IMR-90 (cell line): ENCODE measurements at regions not wholly inside any gene's neighbourhood (a gene's known extent, or its start where the extent isn't known, plus 50 kb on each side); places are given as distances from the start of the nearest gene placed in this dataset.
A peak's percentile ranks its signal among the peaks of the same experiment; 100 is the strongest.

ENCODE experiments used
- ATAC-seq: fragments of 200-7000 bp; cut with Tn5 transposase; 2 replicates; pipeline ENCODE4 v1.9.1; 2020; ENCODE audit warnings: low read depth, mild to moderate bottlenecking, moderate library complexity
- BruUV-seq: library from RNA; stranded (reverse); fragments of 400-500 nt; replicated peaks from 2 replicates; lab custom pipeline; 2021; lab: Mats Ljungman, UMichigan
- CTCF ChIA-PET: fragments of 300-600 bp; formaldehyde crosslinking; extraction: SDS; loops from one replicate; lab custom pipeline; 2021; ENCODE audit warnings: antibody characterized with exemption; lab: Yijun Ruan, JAX
- POLR2A ChIA-PET: fragments of 300-600 bp; sonication (Branson Sonifier 250); formaldehyde crosslinking; loops from one replicate; lab custom pipeline; 2022; ENCODE audit warnings: antibody characterized with exemption; ENCODE audit not compliant: unreplicated experiment; lab: Charles Lee
- DNase-seq: peaks from one replicate; pipeline ENCODE4 v3.0.0; 2013
- H2AFZ ChIP-seq: replicated peaks from 2 replicates; pipeline ENCODE3; 2013; ENCODE audit warnings: low read length, mild to moderate bottlenecking; ENCODE audit not compliant: poor library complexity
- H2AK5ac ChIP-seq: 2 replicates; pipeline ENCODE4 v1.6.1; 2013; ENCODE audit warnings: low read depth, low read length, inconsistent platforms
- H2AK9ac ChIP-seq: replicated peaks from 2 replicates; pipeline ENCODE3; 2013; ENCODE audit warnings: mild to moderate bottlenecking, low read depth, low read length, moderate library complexity; ENCODE audit not compliant: poor library complexity
- H2BK120ac ChIP-seq: 2 replicates; pipeline ENCODE4 v1.6.1; 2013; ENCODE audit warnings: low read depth, low read length, inconsistent platforms
- H2BK15ac ChIP-seq: 3 replicates; pipeline ENCODE4 v1.6.1; 2013; ENCODE audit warnings: low read depth, low read length, inconsistent platforms
- H2BK20ac ChIP-seq: 2 replicates; pipeline ENCODE4 v1.6.1; 2013; ENCODE audit warnings: low read depth, mild to moderate bottlenecking, inconsistent platforms, low read length, moderate library complexity
- H2BK5ac ChIP-seq: 2 replicates; pipeline ENCODE4 v1.6.1; 2013; ENCODE audit warnings: mild to moderate bottlenecking, low read depth, low read length, inconsistent platforms; ENCODE audit not compliant: poor library complexity, severe bottlenecking
- H3K14ac ChIP-seq: replicated peaks from 2 replicates; pipeline ENCODE4 v1.6.1; 2013; ENCODE audit warnings: low read depth, low read length, inconsistent platforms
- H3K18ac ChIP-seq: 2 replicates; pipeline ENCODE4 v1.6.1; 2013; ENCODE audit warnings: low read depth, low read length, control low read depth
- H3K23ac ChIP-seq: 2 replicates; pipeline ENCODE4 v1.6.1; 2013; ENCODE audit warnings: low read depth, low read length, inconsistent platforms
- H3K27ac ChIP-seq: 2 replicates; pipeline ENCODE4 v1.5.1; 2013; ENCODE audit warnings: mild to moderate bottlenecking, control low read depth, low read length; ENCODE audit not compliant: insufficient read depth
- H3K27me3 ChIP-seq: 2 replicates; pipeline ENCODE4 v1.6.1; 2013; ENCODE audit warnings: low read length; ENCODE audit not compliant: control insufficient read depth, insufficient read depth
- H3K36me3 ChIP-seq: 2 replicates; pipeline ENCODE4 v1.6.1; 2013; ENCODE audit warnings: low read length, mixed read lengths; ENCODE audit not compliant: control insufficient read depth, insufficient read depth
- H3K4ac ChIP-seq: 2 replicates; pipeline ENCODE4 v1.6.1; 2013; ENCODE audit warnings: low read depth, low read length, inconsistent platforms
- H3K4me1 ChIP-seq: 2 replicates; pipeline ENCODE4 v1.6.1; 2013; ENCODE audit warnings: low read length, mixed read lengths; ENCODE audit not compliant: control insufficient read depth, insufficient read depth
- H3K4me2 ChIP-seq: 2 replicates; pipeline ENCODE4 v1.6.1; 2013; ENCODE audit warnings: low read depth, mild to moderate bottlenecking, control low read depth, low read length, moderate library complexity
- H3K4me3 ChIP-seq: 2 replicates; pipeline ENCODE4 v1.5.1; 2013; ENCODE audit warnings: low read depth, mild to moderate bottlenecking, control low read depth, low read length, moderate library complexity; ENCODE audit not compliant: insufficient read depth
- H3K56ac ChIP-seq: 2 replicates; pipeline ENCODE4 v1.6.1; 2013; ENCODE audit warnings: low read length, inconsistent platforms; ENCODE audit not compliant: insufficient read depth; ENCODE audit errors: extremely low read depth
- H3K79me1 ChIP-seq, 2 experiments: 2 replicates each; pipeline ENCODE4 v1.6.1; 2013; ENCODE audit warnings: low read length in 2 of 2, inconsistent platforms in 1 of 2, low read depth in 1 of 2
- H3K9ac ChIP-seq: 2 replicates; pipeline ENCODE4 v1.6.1; 2013; ENCODE audit warnings: low read depth, low read length, control low read depth
- H3K9me1 ChIP-seq: 2 replicates; pipeline ENCODE4 v1.6.1; 2013; ENCODE audit warnings: low read length, inconsistent platforms; ENCODE audit not compliant: insufficient read depth
- H3K9me3 ChIP-seq: 2 replicates; pipeline ENCODE4 v1.6.1; 2013; ENCODE audit warnings: low read length; ENCODE audit not compliant: control insufficient read depth, insufficient read depth
- H4K20me1 ChIP-seq: 2 replicates; pipeline ENCODE4 v1.6.1; 2013; ENCODE audit warnings: low read length, inconsistent platforms; ENCODE audit not compliant: insufficient read depth
- H4K5ac ChIP-seq: 2 replicates; pipeline ENCODE4 v1.6.1; 2013; ENCODE audit warnings: mild to moderate bottlenecking, low read depth, low read length, control low read depth
- H4K8ac ChIP-seq, 2 experiments: 2 replicates each; pipeline ENCODE4 v1.6.1; 2013; ENCODE audit warnings: low read depth in 2 of 2, low read length in 2 of 2, control low read depth in 1 of 2, inconsistent platforms in 1 of 2
- H4K91ac ChIP-seq: 2 replicates; pipeline ENCODE4 v1.6.1; 2013; ENCODE audit warnings: low read depth, low read length, inconsistent platforms; ENCODE audit not compliant: insufficient read depth
- BHLHE40 ChIP-seq: fragments of 150-350 bp; IDR thresholded peaks from 2 replicates; pipeline ENCODE4 v1.6.1; 2016; ENCODE audit warnings: mild to moderate bottlenecking, low read depth, low read length
- CEBPB ChIP-seq: IDR thresholded peaks from 2 replicates; pipeline ENCODE4 v1.6.1; 2012; ENCODE audit warnings: low read depth, low read length, improper control_type of control experiment
- CHD1 ChIP-seq: IDR thresholded peaks from 2 replicates; pipeline ENCODE4 v1.6.1; 2012; ENCODE audit warnings: low read depth, low read length, improper control_type of control experiment
- ELK1 ChIP-seq: fragments of 150-350 bp; IDR thresholded peaks from 2 replicates; pipeline ENCODE4 v1.6.1; 2016; ENCODE audit warnings: low read depth, mild to moderate bottlenecking, low read length, moderate library complexity, borderline replicate concordance
- FOS ChIP-seq: fragments of 150-350 bp; IDR thresholded peaks from 2 replicates; pipeline ENCODE4 v1.6.1; 2016; ENCODE audit warnings: low read depth, low read length
- MAFK ChIP-seq: IDR thresholded peaks from 2 replicates; pipeline ENCODE4 v1.6.1; 2012; ENCODE audit warnings: low read depth, low read length, improper control_type of control experiment
- MAZ ChIP-seq: IDR thresholded peaks from 2 replicates; pipeline ENCODE4 v1.6.1; 2012; ENCODE audit warnings: low read depth, mild to moderate bottlenecking, low read length, improper control_type of control experiment, moderate library complexity, borderline replicate concordance
- MXI1 ChIP-seq: IDR thresholded peaks from 2 replicates; pipeline ENCODE4 v1.6.1; 2012; ENCODE audit warnings: low read depth, mild to moderate bottlenecking, low read length, moderate library complexity, borderline replicate concordance
- POLR2A ChIP-seq: IDR thresholded peaks from 2 replicates; pipeline ENCODE4 v1.6.1; 2012; ENCODE audit warnings: mild to moderate bottlenecking, low read depth, low read length
- RCOR1 ChIP-seq: IDR thresholded peaks from 2 replicates; pipeline ENCODE4 v1.6.1; 2012; ENCODE audit warnings: mild to moderate bottlenecking, low read length, improper control_type of control experiment; ENCODE audit not compliant: insufficient replicate concordance
- RFX5 ChIP-seq: IDR thresholded peaks from 2 replicates; pipeline ENCODE4 v1.8.0; 2012; ENCODE audit warnings: low read depth, mild to moderate bottlenecking, low read length, moderate library complexity
- SMC3 ChIP-seq: fragments of 150-350 bp; IDR thresholded peaks from 2 replicates; pipeline ENCODE4 v1.6.1; 2016; ENCODE audit warnings: low read depth, mild to moderate bottlenecking, antibody characterized with exemption, low read length, moderate library complexity
- USF2 ChIP-seq: fragments of 150-350 bp; IDR thresholded peaks from 2 replicates; pipeline ENCODE4 v1.6.1; 2017; ENCODE audit warnings: mild to moderate bottlenecking, antibody characterized with exemption, low read length, low read depth
- WGBS, 2 experiments: methylation state at CpG; one replicate each; pipeline versions ENCODE4 v1.1.5 to v1.1.7; 2013; ENCODE audit warnings: missing lambda C conversion rate in 2 of 2; ENCODE audit not compliant: insufficient read length in 1 of 2; ENCODE audit errors: extremely low coverage in 2 of 2; 5-methylcytosine and 5-hydroxymethylcytosine counted together
- dilution Hi-C: fragments of 300-500 bp; cut with HindIII; formaldehyde crosslinking; loops from one replicate; pipeline ENCODE4 v1.14.3; 2018; ENCODE audit warnings: low sequenced_read_pairs; ENCODE audit not compliant: unreplicated experiment
- in situ Hi-C: fragments of 300-500 bp; cut with MboI; formaldehyde crosslinking; loops from 3 replicates; pipeline ENCODE4 v1.14.3; 2019; ENCODE audit warnings: low sequenced_read_pairs, inconsistent platforms, mixed read lengths
- intact Hi-C: fragments of 100-400 bp; cut with micrococcal nuclease; formaldehyde crosslinking; loops from 2 replicates; pipeline ENCODE4 v1.10.0; 2022

- no peaks in the 10 kb centered on the region for H3K27me3 ChIP-seq
- no peak overlapping the region for H3K23ac ChIP-seq
- no peak overlapping the region for H2AFZ ChIP-seq
- ATAC-seq = no peak
- H2BK120ac ChIP-seq = no peak overlapping the region
- H3K56ac ChIP-seq = no peak overlapping the region
- H3K36me3 ChIP-seq = no peaks in the 10 kb centered on the region
- no peaks in the 10 kb centered on the region for H3K9me3 ChIP-seq
- H2AK9ac ChIP-seq = no peak overlapping the region
- H2BK5ac ChIP-seq = no peak overlapping the region
- H3K18ac ChIP-seq = no peak overlapping the region
- BruUV-seq = no TSS peak
- TF ChIP-seq RFX5 (no peak), CHD1 (no peak), FOS (no peak), MAZ (no peak), USF2 (no peak), MAFK (no peak), RCOR1 (no peak), BHLHE40 (no peak), MXI1 (no peak), ELK1 (no peak), CEBPB (no peak), POLR2A (no peak), SMC3 (no peak)
- no peaks in the 10 kb centered on the region for H3K9me1 ChIP-seq
- H3K14ac ChIP-seq = no peak overlapping the region
- no peak overlapping the region for H4K91ac ChIP-seq
- no peak overlapping the region for H4K5ac ChIP-seq
- H3K4me1 ChIP-seq = no peaks in the 10 kb centered on the region
- no peak overlapping the region for H3K4ac ChIP-seq
- no peak overlapping the region for H2AK5ac ChIP-seq
- 75% methylated on average over 1 of the region's 3 CpGs; no CpG with 5 or more reads in 1 of the 2 experiments for WGBS, 2 experiments
- H4K20me1 ChIP-seq = no peaks in the 10 kb centered on the region
- intact Hi-C loops = no loop called here
- dilution Hi-C loops = no loop called here
- no peak overlapping the region for H3K4me2 ChIP-seq
- no peak overlapping the region for H3K27ac ChIP-seq
- in situ Hi-C loops = no loop called here
- no peak overlapping the region for H3K9ac ChIP-seq
- ChIA-PET CTCF (no interaction called here), POLR2A (no interaction called here)
- peak; percentile 0 for DNase-seq
- H2BK15ac ChIP-seq = no peak overlapping the region
- no peak overlapping the region for H4K8ac ChIP-seq
- no peak overlapping the region for H3K4me3 ChIP-seq
- no peaks in the 10 kb centered on the region for H3K79me1 ChIP-seq
- no peak overlapping the region for H2BK20ac ChIP-seq
Observed at GRCh38 chr5:131081374-131081773, 83.7 kb downstream of the HINT1 start.
